HG02973 (cell line): ENCODE measurements at regions not wholly inside any gene's neighbourhood (a gene's known extent, or its start where the extent isn't known, plus 50 kb on each side); places are given as distances from the start of the nearest gene placed in this dataset.

Source experiments
- ATAC-seq: cut with Tn5 transposase; IDR thresholded peaks from one replicate; pipeline ENCODE4 v1.9.1; 2021; ENCODE audit warnings: moderate library complexity; ENCODE audit not compliant: unreplicated experiment

DNA sequence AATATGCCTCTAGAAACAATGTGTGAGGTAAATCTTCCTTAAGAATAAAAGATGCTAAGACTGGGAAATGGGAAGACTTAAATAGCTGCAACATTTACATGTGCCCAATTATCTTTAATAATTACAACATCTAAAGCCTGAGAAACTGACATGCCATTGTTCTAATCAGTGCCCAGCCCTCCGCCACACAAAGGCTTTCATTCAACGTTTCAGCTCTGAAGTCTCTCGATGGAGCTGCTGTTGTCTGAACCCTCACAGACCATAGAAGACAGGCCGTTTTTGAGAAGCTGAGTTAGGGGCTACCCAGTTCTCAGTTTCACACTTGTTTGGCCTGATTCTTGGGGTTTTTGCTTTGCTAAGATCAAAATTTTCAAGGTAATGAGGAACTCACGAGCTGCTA, 315.4 kb upstream of the CHST9 start:
- ATAC-seq = no peak

DNA sequence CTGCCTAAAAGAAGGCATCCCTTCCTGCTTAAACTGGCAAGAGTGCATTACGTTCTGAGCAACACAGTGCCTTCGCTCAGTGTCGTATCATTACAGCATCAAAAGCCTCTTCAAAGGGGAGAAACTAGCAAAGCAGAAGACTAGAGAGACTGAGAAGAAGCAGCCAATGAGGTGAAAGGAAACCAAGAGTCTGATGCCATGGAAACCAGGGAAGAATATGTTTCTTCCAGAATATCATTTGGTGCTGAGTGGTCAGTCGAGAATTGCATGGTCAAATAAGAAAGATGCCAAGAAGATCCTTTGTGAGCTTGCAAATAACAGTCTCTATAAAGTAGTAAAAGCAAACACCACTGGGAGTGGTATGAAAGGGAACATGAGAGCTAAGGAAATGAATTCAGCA, 312.1 kb upstream of the CHST9 start:
- ATAC-seq = no peak

DNA sequence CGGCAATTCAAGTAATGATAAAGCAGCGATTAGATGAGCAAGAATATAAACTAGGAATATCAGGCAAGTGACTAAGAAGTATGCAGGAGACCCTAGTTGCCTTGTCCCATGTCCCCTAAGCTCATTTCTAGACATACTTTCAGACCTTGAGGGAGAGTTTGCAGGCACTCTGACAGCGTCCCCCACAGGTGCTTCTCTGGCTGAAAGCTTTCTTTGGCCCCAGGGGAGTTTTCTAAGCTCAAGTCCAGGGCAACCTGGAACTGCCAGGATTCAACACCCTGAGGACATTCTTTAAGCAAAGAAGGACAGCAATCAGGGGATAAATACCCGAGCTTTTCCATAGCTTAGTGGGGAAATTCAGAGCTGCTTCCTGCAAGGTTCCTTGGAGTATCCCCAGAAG, 308.1 kb upstream of the CHST9 start:
- no peak for ATAC-seq

DNA sequence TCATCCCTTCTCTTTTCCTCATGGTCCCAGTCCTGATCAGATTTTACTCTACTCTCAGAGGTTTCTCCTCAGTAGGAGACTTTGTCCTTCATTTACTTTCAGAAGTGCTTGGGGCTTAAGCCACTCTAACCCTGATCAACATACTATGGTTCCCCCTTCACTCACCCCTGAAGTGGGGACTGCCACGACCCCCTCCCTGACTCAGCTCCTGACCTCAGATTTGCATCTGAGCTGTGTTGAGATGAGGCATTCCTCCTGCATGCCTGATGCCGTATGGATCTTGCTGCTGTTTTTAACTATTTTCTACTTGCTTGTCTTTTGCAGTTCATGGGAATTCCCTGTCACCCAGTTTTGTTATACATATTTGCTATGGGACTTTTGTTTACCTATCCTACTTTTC, 306.7 kb upstream of the CHST9 start:
- no peak for ATAC-seq

DNA sequence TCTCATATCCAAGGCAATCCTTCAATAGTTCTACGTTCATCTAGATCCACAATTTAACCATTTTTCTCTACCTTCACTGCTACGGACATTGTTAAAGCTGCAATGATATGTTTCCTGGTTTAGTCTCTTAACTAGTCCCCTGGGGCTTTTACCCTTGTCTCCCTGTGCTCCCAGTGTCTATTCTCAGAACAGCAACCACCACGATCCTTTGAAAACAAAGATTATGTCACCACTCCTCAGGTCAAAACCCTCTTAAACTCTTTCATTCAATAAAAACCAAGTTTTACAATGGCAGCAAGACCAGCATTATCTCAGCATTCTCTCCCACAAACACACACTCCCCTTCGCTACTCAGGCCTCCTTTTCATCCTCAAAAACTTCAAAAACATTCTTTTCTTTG, 298.2 kb upstream of the CHST9 start:
- no peak for ATAC-seq

DNA sequence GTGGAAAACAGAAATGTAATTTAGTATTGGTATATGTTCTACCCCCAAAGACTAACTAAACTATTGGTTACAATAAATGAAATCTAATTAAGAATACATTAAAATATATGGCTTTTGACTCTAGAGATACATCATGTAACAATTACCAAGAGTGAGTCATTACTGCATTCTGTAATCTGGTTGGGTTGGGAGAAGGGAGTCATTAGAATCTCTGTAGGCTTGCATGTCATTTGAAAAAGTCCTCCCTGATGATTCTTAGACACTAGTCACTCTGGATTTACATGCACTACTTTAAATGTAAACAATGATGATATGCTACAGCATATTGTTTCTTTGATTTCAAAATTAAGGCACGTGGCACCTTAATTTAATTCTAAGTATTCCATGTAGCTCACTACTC, 293.4 kb upstream of the CHST9 start:
- no peak for ATAC-seq

DNA sequence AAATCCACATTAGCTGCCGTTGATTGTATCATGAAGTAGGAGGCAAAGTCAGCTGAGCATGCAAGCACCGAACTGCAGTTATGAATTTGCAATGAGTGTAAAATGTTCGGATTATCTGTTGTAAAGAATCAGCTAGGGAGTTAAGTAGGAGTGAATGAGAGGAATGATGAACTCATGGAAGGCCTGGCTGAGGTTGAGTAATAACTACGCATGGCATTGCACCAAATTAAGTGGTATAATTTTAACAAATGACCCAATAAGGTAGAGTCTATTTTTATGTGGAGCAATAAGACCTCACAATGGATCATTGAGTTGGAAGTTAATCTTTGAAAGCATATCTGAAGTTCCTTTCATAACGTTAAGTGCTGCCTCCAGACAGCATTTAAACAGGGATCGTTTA, 288.2 kb upstream of the CHST9 start:
- no peak for ATAC-seq

DNA sequence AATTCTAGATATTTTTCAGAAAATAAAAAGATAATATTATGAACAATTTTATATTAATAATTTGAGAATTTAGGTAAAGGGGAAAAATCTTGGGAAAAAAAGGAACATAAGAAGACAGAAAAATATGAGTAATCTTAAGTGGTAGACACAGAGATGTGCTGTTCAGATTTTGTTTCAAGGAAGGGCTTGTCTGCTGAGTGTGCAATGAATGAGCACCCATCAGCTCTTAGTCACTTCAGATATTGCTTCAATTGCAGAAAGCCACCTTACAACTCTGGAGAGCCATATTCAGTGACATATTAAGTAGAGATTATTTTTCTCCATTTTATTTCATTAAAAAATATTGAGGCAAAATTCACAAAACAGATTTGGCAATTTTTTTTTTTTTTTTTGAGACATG, 282.0 kb upstream of the CHST9 start:
- no peak for ATAC-seq

DNA sequence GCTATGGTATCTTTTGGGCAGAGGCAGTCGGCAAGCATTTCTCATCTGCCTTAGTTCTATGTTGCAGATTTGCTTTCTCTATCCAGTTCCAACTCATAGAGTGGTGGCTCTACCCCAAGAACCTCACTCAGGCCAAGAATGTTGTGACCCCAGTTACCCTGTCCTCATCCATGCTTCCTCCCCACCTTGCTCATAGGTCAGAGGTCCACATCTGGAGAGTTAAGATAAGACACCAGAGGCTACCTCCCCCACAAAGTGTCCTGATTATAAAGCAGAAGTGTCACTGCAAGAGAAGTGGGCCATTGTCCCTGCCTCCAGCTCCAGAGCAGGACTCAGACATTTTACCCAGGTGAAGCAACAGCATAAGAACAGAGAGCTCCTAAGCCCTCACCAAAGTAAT, 276.8 kb upstream of the CHST9 start:
- no peak for ATAC-seq

DNA sequence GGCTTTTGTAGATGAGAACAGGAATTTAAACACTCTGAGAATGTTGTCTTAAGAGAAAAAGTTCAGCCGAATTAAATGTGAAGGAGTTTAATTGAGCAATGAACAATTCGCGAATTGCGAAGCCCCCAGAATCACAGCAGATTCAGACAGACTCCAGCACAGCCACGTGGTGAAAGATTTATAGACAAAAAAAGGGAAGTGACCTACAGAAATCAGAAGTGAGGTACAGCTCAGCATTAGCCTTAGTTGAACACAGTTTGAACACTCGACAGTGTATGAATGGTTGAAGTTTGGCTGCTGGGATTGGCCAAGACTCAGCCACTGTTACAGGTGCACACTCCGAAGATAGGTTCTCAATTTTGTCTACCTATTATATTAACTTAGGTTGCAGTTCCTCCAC, 264.0 kb upstream of the CHST9 start:
- no peak for ATAC-seq

DNA sequence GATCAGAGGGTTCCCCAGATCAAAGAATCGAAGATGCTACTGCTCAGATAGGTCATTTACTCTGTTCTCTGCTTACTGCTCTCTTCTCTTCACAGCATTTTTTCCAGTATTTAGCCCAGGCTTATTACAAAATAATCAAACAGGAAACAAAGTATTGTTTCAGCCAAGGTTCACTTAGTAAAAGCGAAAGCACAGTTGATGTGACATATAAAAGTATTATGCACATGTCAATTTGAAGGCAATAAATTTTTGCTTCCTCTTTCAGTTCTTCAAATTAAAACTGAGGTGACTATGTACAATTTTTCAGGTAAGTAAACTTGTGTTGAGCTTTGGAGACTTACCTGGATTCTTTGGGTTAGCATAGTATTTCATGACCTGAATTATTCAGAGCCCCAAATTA, 262.8 kb upstream of the CHST9 start:
- ATAC-seq = no peak

DNA sequence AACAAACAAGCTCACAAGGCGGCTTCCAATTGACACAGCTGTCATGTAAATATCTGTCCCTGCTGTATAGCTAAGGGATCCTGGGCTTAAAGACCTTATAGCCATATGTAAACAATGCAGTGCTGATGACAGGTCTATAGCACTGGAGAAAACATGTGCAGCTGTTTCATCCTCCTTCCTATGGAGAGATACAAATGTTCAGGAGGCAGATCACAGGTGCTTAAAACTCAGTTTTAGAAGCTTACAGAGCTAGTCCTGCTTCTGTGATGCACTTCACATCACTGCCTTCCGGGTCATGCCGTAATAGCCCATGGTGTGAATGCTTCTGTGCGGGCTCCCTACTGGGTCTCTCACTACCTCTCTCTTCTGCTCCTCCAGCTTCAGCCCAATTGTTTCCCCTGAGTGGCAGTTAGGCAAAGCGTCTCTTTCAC, 262.4 kb upstream of the CHST9 start:
- ATAC-seq = no peak

DNA sequence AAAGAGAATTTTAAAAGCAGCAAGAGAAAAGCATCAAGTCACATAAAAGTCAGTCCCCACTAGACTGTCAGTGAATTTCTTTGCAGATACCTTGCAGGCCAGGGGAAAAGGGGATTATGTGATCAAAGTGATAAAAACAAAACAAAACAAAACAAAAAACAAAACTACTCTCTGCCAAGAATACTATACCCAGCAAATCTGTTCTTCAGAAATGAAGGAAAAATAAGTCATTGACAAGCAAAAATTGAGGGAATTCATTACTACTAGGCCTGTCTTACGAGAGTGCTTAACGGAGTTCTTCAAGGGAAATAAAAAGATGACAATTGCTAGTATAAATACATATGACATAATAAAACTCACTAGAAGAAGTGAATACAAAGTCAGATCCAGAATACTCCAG, 245.5 kb upstream of the CHST9 start:
- ATAC-seq = no peak

DNA sequence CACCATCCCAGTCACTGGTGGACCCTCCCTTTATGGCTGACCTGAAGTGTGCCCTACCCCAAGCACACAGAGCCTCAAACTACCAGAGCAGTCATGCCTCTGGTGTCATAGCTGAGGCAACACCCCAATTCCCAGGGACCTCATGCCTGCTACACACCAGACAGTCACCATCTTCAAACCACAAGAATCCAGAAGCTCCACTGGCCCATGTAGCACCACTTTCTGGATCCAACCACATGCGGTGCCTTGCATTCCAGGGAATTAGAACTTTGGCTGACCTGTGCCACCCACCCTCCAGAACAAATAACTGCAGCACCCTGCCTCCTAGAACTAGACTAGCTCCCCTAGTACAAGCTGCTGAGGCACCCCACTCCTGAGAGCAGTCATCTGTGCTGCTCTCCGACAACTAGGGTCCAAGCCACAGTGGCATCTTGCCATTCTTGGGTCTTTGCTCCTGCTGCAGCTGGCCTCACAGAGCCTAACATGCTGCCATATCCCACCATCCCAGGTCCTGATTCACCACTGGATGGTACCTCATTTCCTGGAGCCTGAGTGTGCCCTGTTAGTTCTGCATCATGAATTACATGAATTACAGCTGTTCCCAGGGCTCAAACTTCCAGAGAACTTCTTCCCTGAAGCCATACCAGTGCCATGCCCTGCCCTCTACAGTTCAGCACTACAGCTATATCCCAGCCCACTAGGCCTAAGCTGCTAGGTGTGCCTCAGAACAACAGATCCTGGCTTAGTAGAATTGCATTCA, 243.8 kb upstream of the CHST9 start:
- no peak for ATAC-seq

DNA sequence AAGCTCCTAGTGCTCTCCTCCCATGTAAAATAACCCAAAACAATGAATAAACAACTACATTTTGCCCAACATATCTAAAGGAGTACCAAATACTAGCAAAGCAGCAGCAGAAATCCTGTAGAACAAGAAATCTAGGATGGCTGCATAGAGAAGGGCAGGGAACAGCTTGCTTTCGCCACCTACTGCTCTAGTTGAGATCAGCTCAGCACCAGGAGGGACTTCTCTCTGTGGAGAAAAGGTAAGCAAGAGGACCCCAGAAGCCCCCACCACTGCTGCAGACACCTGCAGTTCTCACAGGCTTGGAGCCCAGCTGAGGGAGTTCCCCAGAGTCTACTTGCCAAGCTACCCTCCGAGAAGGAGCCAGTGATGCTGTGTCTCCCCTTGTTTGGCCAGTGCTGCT, 243.0 kb upstream of the CHST9 start:
- ATAC-seq = no peak

DNA sequence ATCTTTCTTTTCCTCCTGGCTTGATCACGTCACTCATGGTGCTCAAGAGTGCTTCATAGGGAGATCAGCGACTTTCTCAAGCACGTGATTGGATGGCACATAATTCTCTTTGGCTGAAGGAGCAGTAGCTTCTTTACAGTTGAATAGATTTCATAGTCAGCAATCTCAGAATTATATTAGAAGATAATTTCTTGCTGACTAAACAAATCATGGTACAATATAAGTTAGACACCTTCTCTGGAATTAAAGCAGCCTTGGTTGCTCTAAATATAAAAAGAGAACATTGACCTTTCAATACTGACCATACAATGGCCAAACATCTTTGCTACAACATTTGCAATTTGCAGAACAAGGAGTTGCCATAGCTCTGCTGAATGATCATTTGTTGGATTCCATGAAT, 238.5 kb upstream of the CHST9 start:
- no peak for ATAC-seq

DNA sequence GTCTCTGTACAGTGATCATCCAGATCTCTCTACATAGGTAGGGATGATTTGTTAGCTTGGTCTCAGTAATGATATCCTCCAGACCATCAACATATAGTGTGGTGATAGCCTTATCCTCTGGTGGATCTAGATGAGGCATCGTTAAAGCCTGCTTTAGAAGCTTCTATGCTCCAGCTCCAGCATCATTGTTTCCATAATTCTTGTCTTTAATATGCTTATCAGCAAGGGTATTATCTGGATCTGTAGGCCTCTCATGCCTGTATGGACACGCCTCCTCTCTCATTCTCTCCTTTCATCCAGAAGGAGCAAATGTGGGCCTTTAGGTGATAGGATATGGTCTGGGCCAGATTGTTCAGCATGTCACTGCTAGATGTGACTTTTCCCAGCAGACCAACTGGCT, 234.5 kb upstream of the CHST9 start:
- ATAC-seq = no peak

DNA sequence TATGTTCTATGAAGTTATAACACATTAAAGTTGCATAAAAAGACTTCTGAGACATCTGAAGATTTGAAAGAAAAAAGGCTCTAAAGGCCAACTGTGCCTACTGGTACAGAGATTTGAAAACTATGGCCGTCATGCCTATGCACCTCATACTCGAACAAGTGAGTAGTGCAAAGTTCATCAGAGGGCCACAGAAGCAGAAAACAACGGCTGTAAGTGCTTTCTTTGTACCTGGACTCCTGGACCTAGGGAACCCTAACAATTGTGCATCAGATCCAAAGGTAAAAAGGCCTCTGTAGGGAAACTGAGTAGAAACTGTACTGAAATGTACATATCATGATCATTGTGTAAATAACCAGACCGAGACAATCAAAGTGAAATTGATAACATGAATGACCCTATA, 230.4 kb upstream of the CHST9 start:
- ATAC-seq = no peak

DNA sequence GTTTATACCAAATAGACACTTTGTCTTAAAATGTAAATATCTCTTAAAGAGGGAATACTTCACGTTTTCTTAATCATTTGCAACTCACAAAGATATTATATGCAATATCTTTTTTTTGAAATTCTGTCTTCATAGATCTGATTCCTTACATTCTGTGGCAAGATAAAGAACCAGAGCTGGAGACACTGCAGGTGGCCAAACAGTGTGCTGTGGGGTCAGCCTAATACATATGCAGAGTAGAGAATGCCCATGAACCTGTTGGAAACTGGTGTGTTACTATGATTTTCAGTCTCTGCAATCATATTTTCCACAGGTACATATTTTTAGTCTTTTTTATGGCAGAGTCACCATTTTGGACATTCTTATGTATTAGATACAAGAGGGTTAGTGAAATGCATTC, 229.6 kb upstream of the CHST9 start:
- no peak for ATAC-seq

DNA sequence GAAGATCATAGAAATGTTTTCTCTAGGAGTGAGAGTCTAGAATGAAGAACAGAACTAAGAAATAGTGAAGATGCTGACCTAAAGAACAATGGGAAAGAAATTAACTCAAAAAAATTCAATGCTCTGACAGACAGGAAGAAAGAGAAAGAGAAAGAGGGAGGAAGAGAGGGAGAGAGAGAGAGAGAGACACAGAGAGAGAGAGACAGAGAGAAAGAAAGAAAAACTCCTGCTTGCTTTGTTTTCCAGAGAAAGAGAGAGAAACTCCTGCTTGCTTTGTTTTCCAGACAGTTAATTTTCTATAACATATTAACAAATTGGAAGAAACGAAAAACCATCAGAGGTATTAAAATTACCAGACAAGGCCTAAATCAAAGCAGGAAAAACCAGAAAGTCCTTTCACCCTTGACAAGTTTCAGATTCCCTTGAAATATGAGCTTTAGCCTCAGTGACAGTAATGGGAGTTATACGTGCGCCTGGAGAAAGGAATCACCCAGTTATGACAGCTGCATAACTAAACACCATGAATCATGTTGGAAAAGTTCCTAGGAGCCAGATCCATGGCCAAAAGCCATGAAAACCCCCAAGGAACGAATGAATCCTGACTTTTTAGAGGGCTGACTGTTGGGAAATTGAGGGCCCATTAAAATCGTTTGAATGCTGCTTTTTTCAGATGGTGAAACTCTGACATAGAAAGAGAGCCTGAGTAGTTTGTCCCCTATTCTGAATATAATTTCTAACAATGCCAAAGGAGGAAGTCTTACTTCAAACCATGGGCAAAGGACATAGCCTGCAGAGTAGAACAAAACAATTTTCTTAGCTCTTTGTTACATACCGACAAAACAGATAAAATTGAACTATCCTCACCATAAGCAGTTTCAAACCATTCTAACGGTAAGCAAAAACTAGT, 228.6 kb upstream of the CHST9 start:
- ATAC-seq = no peak

DNA sequence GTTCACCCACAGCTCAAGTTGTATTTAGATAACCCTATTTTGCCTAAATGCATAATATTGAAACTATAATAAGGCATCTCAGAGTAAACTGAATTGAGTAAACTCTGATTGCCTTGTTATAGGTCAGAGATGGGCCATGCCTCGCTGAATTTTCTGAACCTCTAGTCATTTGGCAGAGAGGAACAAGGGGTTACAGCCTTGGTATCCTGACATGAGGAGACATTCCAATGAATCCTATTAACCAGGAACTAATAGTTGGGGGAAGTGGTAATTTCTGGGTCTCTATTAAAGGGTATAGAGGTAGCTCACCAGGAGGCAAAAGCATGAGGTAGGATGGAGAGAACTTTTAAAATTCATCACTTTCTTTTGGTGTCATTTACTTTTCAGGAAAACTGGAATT, 227.4 kb upstream of the CHST9 start:
- ATAC-seq = no peak

DNA sequence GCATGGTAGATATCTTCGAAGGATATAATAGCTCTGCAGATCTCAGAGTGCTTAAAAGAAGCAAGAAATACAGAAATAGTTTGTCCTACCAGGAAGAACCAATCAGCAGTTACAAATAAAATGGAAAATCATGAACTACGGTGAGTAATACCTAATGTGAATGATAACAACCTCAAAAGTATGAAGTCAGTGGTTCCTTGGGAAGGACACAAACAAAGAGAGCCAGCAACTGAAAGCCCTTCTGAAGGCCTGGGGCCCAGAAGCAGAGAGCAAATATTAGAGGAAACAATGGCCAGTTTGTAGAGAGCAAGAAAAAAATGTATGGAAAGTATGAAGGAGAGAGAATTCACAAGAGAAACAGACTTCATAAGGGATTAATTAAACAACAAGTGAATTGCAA, 226.8 kb upstream of the CHST9 start:
- no peak for ATAC-seq
